NT2/D1 (cell line): ENCODE measurements at regions not wholly inside any gene's neighbourhood (a gene's known extent, or its start where the extent isn't known, plus 50 kb on each side); places are given as distances from the start of the nearest gene placed in this dataset.
"Not testable (repeated sequence)": the region's sequence is repeated elsewhere in the genome, so short reads cannot be mapped to it uniquely, and the experiment has no call there.

Experiments used
- SUZ12 ChIP-seq: IDR thresholded peaks from 2 replicates; pipeline ENCODE4 v1.6.1; 2011; ENCODE audit not compliant: insufficient read length, insufficient read depth; ENCODE audit errors: extremely low read depth
- YY1 ChIP-seq: IDR thresholded peaks from 2 replicates; pipeline ENCODE4 v1.6.1; 2011; ENCODE audit not compliant: insufficient read length, insufficient read depth
- ZNF274 ChIP-seq: IDR thresholded peaks from 2 replicates; pipeline ENCODE4 v1.6.1; 2011; ENCODE audit warnings: mild to moderate bottlenecking, low read depth, low read length

GRCh38 chr10:81264991-81265390, 610.0 kb upstream of the NRG3 start:
- not testable (repeated sequence) for TF ChIP-seq ZNF274, YY1, SUZ12
